Trophoblast cell (in vitro differentiated cells and primary cell): ENCODE measurements at regions not wholly inside any gene's neighbourhood (a gene's known extent, or its start where the extent isn't known, plus 50 kb on each side); places are given as distances from the start of the nearest gene placed in this dataset.
"Not testable (repeated sequence)": the region's sequence is repeated elsewhere in the genome, so short reads cannot be mapped to it uniquely, and the experiment has no call there.

ENCODE experiments used
- DNase-seq, 2 donors: peaks; one replicate each; pipeline ENCODE4 v3.0.0-alpha.2; 2016
- H2AFZ ChIP-seq: 2 replicates; pipeline ENCODE4 v1.6.1; 2013; ENCODE audit warnings: low read length, moderate library complexity, mild to moderate bottlenecking; ENCODE audit not compliant: insufficient read depth, poor library complexity
- H2AK5ac ChIP-seq: 2 replicates; pipeline ENCODE4 v1.6.1; 2013; ENCODE audit warnings: mild to moderate bottlenecking, low read length
- H2BK120ac ChIP-seq: 2 replicates; pipeline ENCODE4 v1.6.1; 2013; ENCODE audit warnings: low read length, mild to moderate bottlenecking, moderate library complexity; ENCODE audit not compliant: insufficient read depth, poor library complexity
- H2BK12ac ChIP-seq: 2 replicates; pipeline ENCODE4 v1.6.1; 2013; ENCODE audit warnings: mild to moderate bottlenecking, low read length, moderate library complexity
- H2BK5ac ChIP-seq: 2 replicates; pipeline ENCODE4 v1.6.1; 2013; ENCODE audit warnings: low read length, low read depth, moderate library complexity, mild to moderate bottlenecking; ENCODE audit not compliant: poor library complexity
- H3K14ac ChIP-seq: 2 replicates; pipeline ENCODE4 v1.6.1; 2013; ENCODE audit warnings: mild to moderate bottlenecking, low read length
- H3K18ac ChIP-seq: 2 replicates; pipeline ENCODE4 v1.6.1; 2013; ENCODE audit warnings: mild to moderate bottlenecking, low read length
- H3K23ac ChIP-seq: 2 replicates; pipeline ENCODE4 v1.6.1; 2013; ENCODE audit warnings: low read length
- H3K27ac ChIP-seq: 2 replicates; pipeline ENCODE4 v1.5.1; 2013; ENCODE audit warnings: low read depth, mild to moderate bottlenecking, inconsistent platforms, low read length, moderate library complexity
- H3K27me3 ChIP-seq: 2 replicates; pipeline ENCODE4 v1.6.1; 2013; ENCODE audit warnings: inconsistent platforms, mild to moderate bottlenecking, low read length, moderate library complexity; ENCODE audit not compliant: insufficient read depth
- H3K36me3 ChIP-seq, 2 experiments: 1 replicate in 1 of 2; 2 replicates in 1 of 2; pipeline ENCODE4 v1.6.1; 2013; ENCODE audit warnings: low read length in 2 of 2, mild to moderate bottlenecking in 2 of 2, moderate library complexity in 1 of 2; ENCODE audit not compliant: insufficient read depth in 2 of 2, control insufficient read depth in 1 of 2
- H3K4ac ChIP-seq: 2 replicates; pipeline ENCODE4 v1.6.1; 2013; ENCODE audit warnings: low read depth, mild to moderate bottlenecking, low read length, moderate library complexity
- H3K4me1 ChIP-seq, 2 experiments: 1 replicate in 1 of 2; 2 replicates in 1 of 2; pipeline ENCODE4 v1.6.1; 2013; ENCODE audit warnings: low read length in 2 of 2, mild to moderate bottlenecking in 2 of 2, moderate library complexity in 1 of 2; ENCODE audit not compliant: insufficient read depth in 2 of 2, control insufficient read depth in 1 of 2
- H3K4me2 ChIP-seq: 2 replicates; pipeline ENCODE4 v1.6.1; 2013; ENCODE audit warnings: inconsistent platforms, mild to moderate bottlenecking, low read length, moderate library complexity
- H3K4me3 ChIP-seq: 2 replicates; pipeline ENCODE4 v1.5.1; 2013; ENCODE audit warnings: mild to moderate bottlenecking, low read depth, low read length, inconsistent platforms
- H3K79me1 ChIP-seq: one replicate; pipeline ENCODE4 v1.6.1; 2013; ENCODE audit warnings: low read length
- H3K79me2 ChIP-seq: 2 replicates; pipeline ENCODE4 v1.6.1; 2013; ENCODE audit warnings: low read length, mild to moderate bottlenecking; ENCODE audit not compliant: control insufficient read depth, insufficient read depth, poor library complexity
- H3K9ac ChIP-seq: 2 replicates; pipeline ENCODE4 v1.6.1; 2013; ENCODE audit warnings: mild to moderate bottlenecking, low read length
- H3K9me3 ChIP-seq: 2 replicates; pipeline ENCODE4 v1.6.1; 2013; ENCODE audit warnings: low read depth, mild to moderate bottlenecking, control low read depth, inconsistent platforms, low read length; ENCODE audit not compliant: insufficient read depth
- H4K12ac ChIP-seq: 2 replicates; pipeline ENCODE4 v1.6.1; 2013; ENCODE audit warnings: low read depth, mild to moderate bottlenecking, low read length, moderate library complexity
- H4K8ac ChIP-seq: 2 replicates; pipeline ENCODE4 v1.6.1; 2013; ENCODE audit warnings: low read depth, mild to moderate bottlenecking, low read length, moderate library complexity
- H4K91ac ChIP-seq: one replicate; pipeline ENCODE4 v1.6.1; 2013; ENCODE audit warnings: low read depth, mild to moderate bottlenecking, low read length, moderate library complexity
- WGBS: extraction: QIAGEN DNeasy Blood & Tissue Kit; methylation state at CpG from one replicate; pipeline ENCODE4 v1.1.7; 2013; ENCODE audit warnings: missing lambda C conversion rate; ENCODE audit not compliant: insufficient read length, insufficient coverage; ENCODE audit errors: extremely low coverage; 5-methylcytosine and 5-hydroxymethylcytosine counted together

DNA sequence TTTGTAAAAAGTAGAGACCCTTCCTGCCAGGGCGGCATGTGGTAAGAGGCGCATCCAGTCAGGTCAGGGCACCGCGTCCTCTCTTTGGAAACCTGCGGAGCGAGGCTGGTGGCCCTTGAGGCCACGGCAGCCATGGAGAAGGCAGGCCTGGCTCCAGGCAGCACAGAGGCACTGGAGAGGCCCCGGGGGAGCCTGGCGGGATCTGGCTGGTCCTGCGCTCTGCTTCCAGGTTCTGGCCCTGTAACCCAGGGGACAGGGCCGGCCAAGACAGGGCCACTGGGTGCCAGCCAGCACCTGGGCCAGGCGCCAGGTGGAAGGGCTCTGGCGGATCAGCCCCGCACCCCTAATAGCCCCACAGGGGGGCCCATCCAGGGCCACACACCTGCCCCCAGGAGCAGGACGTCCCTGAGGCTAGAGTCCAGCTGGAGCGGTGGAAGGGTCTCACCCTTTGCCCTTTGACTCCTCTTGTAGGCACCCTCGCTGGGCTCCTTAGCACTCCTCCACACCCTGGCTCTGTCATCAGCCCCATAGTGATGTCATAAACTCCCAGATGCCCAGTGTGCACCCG lies 272.4 kb upstream of the NRSN1 start:
- H3K36me3 ChIP-seq, H3K27ac ChIP-seq, H3K4ac ChIP-seq, H3K18ac ChIP-seq, H3K23ac ChIP-seq, H3K4me1 ChIP-seq, DNase-seq, H3K79me1 ChIP-seq, H4K12ac ChIP-seq, H3K27me3 ChIP-seq, H3K9me3 ChIP-seq, H2AK5ac ChIP-seq, H3K79me2 ChIP-seq, H2BK120ac ChIP-seq, H2BK5ac ChIP-seq, H3K4me3 ChIP-seq, H3K14ac ChIP-seq, H2AFZ ChIP-seq, H4K8ac ChIP-seq, H4K91ac ChIP-seq, H3K9ac ChIP-seq, H3K4me2 ChIP-seq, H2BK12ac ChIP-seq: not testable (repeated sequence)
- WGBS: no CpG with 5 or more reads among the region's 18 CpGs

DNA sequence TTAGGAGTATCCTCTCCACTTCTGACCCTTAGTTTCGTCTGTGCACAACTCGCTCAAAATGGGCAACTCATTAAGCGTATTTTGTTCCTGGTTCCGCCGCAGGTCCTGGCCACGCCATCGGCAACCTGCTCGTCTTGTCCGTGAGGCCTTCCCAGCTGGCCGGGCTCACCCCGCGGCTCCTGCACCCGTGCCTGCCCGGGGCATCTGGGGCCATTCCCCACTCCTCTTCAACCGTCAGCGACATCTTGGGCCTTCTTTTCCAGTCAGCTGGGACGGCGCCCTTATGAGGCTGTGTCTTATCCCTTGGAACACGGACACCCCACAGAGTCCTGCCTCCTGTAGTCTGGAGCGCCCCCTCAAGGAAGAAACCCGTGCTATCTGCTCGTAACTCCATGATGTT lies 271.9 kb upstream of the NRSN1 start:
- not testable (repeated sequence) for H2BK12ac ChIP-seq, H3K4ac ChIP-seq, H3K9me3 ChIP-seq, H3K79me2 ChIP-seq, H2BK5ac ChIP-seq, H2AFZ ChIP-seq, H3K79me1 ChIP-seq, H2AK5ac ChIP-seq, H4K91ac ChIP-seq, H3K14ac ChIP-seq, H4K8ac ChIP-seq, H3K18ac ChIP-seq, DNase-seq, H3K4me1 ChIP-seq, H3K9ac ChIP-seq, H3K4me2 ChIP-seq, H3K27ac ChIP-seq, H3K27me3 ChIP-seq, H3K23ac ChIP-seq, H4K12ac ChIP-seq, H3K36me3 ChIP-seq, H3K4me3 ChIP-seq, H2BK120ac ChIP-seq
- WGBS: no CpG with 5 or more reads among the region's 22 CpGs

DNA sequence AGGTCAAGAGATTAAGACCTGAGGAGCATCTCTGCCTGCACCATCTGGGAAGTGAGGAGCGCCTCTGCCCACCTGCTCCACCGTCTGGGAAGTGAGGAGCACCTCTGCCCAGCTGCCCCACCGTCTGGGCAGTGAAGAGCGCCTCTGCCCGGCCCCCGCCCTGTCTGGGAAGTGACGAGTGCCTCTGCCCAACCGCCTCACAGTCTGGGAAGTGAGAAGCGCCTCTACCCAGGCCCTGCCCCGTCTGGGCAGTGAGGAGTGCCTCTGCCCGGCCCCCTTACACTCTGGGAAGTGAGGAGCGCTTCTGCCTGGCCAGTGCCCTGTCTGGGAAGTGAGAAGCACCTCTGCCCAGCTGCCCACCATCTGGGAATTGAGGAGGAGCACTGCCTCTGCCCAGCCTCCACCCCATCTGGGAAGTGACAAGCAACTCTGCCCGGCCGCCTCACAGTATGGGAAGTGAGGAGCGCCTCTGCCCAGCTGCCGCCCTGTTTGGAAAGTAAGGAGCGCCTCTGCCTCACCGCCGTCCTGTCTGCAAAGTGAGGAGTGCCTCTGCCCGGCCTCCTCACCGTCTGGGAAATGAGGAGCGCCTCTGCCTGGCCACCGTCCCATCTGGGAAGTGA lies 270.4 kb upstream of the NRSN1 start:
- Histone ChIP-seq H2AK5ac (no peak overlapping the region), H2BK12ac (no peak overlapping the region), H3K27me3 (no peaks in the 10 kb centered on the region), H3K4me3 (no peak overlapping the region), H4K8ac (no peak overlapping the region), H3K27ac (no peak overlapping the region), H2BK120ac (no peak overlapping the region), H4K12ac (no peak overlapping the region), H4K91ac (no peak overlapping the region), H3K79me2 (no peaks in the 10 kb centered on the region), H3K4me1 (no peaks in the 10 kb centered on the region), H3K79me1 (no peaks in the 10 kb centered on the region), H3K9ac (no peak overlapping the region), H3K23ac (no peak overlapping the region), H3K4ac (no peak overlapping the region), H2BK5ac (no peak overlapping the region), H3K18ac (no peak overlapping the region), H3K14ac (no peak overlapping the region), H3K4me2 (no peak overlapping the region), H3K36me3 (no peaks in the 10 kb centered on the region), H3K9me3 (peaks cover 2% of the 10 kb centered on the region), H2AFZ (no peak overlapping the region)
- no peak for DNase-seq
- no CpG with 5 or more reads among the region's 23 CpGs for WGBS

DNA sequence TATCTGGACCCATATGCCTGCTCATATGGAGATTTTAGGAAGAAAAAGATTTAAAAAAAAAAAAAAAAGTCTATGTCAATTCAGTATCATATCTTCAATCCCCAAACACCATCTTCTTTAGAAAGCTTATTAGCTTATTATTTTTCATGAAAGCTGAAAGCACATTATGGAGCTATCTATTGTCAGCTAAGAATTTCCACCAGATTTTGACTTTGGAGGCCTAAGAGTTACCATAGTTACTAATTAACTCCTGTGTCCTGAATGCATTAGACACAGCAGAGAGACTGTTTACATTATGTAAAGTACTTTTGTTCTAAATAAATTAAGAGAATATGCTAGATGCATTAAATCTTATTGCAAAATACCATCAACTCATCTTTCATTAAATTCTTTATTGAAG lies 255.5 kb upstream of the NRSN1 start:
- Histone ChIP-seq H2BK120ac (no peak overlapping the region), H3K14ac (no peak overlapping the region), H3K4me2 (no peak overlapping the region), H3K27ac (no peak overlapping the region), H2AFZ (no peak overlapping the region), H3K27me3 (no peaks in the 10 kb centered on the region), H2AK5ac (no peak overlapping the region), H2BK5ac (no peak overlapping the region), H4K91ac (no peak overlapping the region), H4K8ac (no peak overlapping the region), H3K18ac (no peak overlapping the region), H3K9ac (no peak overlapping the region), H3K79me2 (no peaks in the 10 kb centered on the region), H3K4me1 (no peaks in the 10 kb centered on the region), H2BK12ac (no peak overlapping the region), H4K12ac (no peak overlapping the region), H3K23ac (no peak overlapping the region), H3K4ac (no peak overlapping the region), H3K36me3 (no peaks in the 10 kb centered on the region), H3K9me3 (no peaks in the 10 kb centered on the region), H3K79me1 (no peaks in the 10 kb centered on the region), H3K4me3 (no peak overlapping the region)
- DNase-seq: no peak
